OCI-LY7 (cell line): ENCODE measurements at regions not wholly inside any gene's neighbourhood (a gene's known extent, or its start where the extent isn't known, plus 50 kb on each side); places are given as distances from the start of the nearest gene placed in this dataset.

Experiments
- BruUV-seq: library from RNA; stranded (reverse); fragments of 400-500 nt; replicated peaks from 2 replicates; lab custom pipeline; 2021; lab: Mats Ljungman, UMichigan
- CTCF ChIA-PET: fragments of 300-600 bp; sonication (Branson Sonifier 250); formaldehyde crosslinking; loops from one replicate; lab custom pipeline; 2022; ENCODE audit warnings: antibody characterized with exemption; ENCODE audit not compliant: unreplicated experiment; lab: Charles Lee
- POLR2A ChIA-PET: fragments of 300-600 bp; sonication (Branson Sonifier 250); formaldehyde crosslinking; loops from one replicate; lab custom pipeline; 2022; ENCODE audit warnings: antibody characterized with exemption; lab: Charles Lee
- DNase-seq: peaks from one replicate; pipeline ENCODE4 v3.0.0-alpha.2; 2015; ENCODE audit warnings: low spot score
- H2AFZ ChIP-seq: fragments of 200-600 bp; sonication (generic), shearing (Covaris generic); 2 replicates; pipeline ENCODE4 v1.6.1; 2014; ENCODE audit warnings: mild to moderate bottlenecking, antibody characterized with exemption, low read length, moderate library complexity
- H3K27ac ChIP-seq: fragments of 200-600 bp; sonication (generic); 2 replicates; pipeline ENCODE4 v1.5.1; 2014; ENCODE audit warnings: mixed run types, low read depth, mild to moderate bottlenecking, moderate library complexity, low read length, inconsistent platforms; ENCODE audit not compliant: poor library complexity, severe bottlenecking
- H3K36me3 ChIP-seq: fragments of 200-600 bp; sonication (generic); 2 replicates; pipeline ENCODE4 v1.6.1; 2014; ENCODE audit warnings: mild to moderate bottlenecking, antibody characterized with exemption, low read length, moderate library complexity, mixed read lengths; ENCODE audit not compliant: insufficient read depth
- H3K4me1 ChIP-seq: fragments of 200-600 bp; sonication (generic); 2 replicates; pipeline ENCODE4 v1.5.1; 2014; ENCODE audit warnings: mild to moderate bottlenecking, low read length; ENCODE audit not compliant: insufficient read depth, poor library complexity, severe bottlenecking
- H3K4me2 ChIP-seq: fragments of 200-600 bp; sonication (generic); 2 replicates; pipeline ENCODE4 v1.6.1; 2014; ENCODE audit warnings: mild to moderate bottlenecking, low read length
- H3K4me3 ChIP-seq: fragments of 200-600 bp; sonication (generic); 2 replicates; pipeline ENCODE4 v1.5.1; 2014; ENCODE audit warnings: mild to moderate bottlenecking, low read depth, low read length; ENCODE audit not compliant: poor library complexity, severe bottlenecking
- H3K79me2 ChIP-seq: fragments of 200-600 bp; sonication (generic); 2 replicates; pipeline ENCODE4 v1.6.1; 2016; ENCODE audit warnings: low read depth, mild to moderate bottlenecking, low read length, moderate library complexity, mixed read lengths; ENCODE audit not compliant: insufficient read depth
- H3K9me2 ChIP-seq: fragments of 200-600 bp; sonication (generic); 2 replicates; pipeline ENCODE4 v1.6.1; 2016; ENCODE audit warnings: mild to moderate bottlenecking, low read length, mixed read lengths; ENCODE audit not compliant: insufficient read depth
- H3K9me3 ChIP-seq: fragments of 200-600 bp; sonication (generic); 2 replicates; pipeline ENCODE4 v1.6.1; 2014; ENCODE audit warnings: mild to moderate bottlenecking, mixed run types, low read length, mixed read lengths
- H4K20me1 ChIP-seq: fragments of 200-600 bp; sonication (generic); 2 replicates; pipeline ENCODE4 v1.6.1; 2014; ENCODE audit warnings: mild to moderate bottlenecking, antibody characterized with exemption, low read length, moderate library complexity, mixed read lengths; ENCODE audit not compliant: insufficient read depth
- EZH2phosphoT487 ChIP-seq: fragments of 200-600 bp; sonication (generic); IDR thresholded peaks from 2 replicates; pipeline ENCODE4 v1.6.1; 2018; ENCODE audit warnings: low read depth, borderline replicate concordance, mild to moderate bottlenecking, mixed run types, antibody characterized with exemption, low read length, moderate library complexity, mixed read lengths
- intact Hi-C: fragments of 100-400 bp; cut with micrococcal nuclease; formaldehyde crosslinking; loops from one replicate; pipeline ENCODE4 v1.10.0; 2022; ENCODE audit not compliant: unreplicated experiment
- TF ChIP-seq, protein P1 (sequence below): fragments of 200-600 bp; sonication (generic); conservative IDR thresholded peaks from 2 replicates; pipeline ENCODE4 v1.5.1; 2014; ENCODE audit warnings: mild to moderate bottlenecking, antibody characterized with exemption, low read length, moderate library complexity, mixed read lengths

DNA sequence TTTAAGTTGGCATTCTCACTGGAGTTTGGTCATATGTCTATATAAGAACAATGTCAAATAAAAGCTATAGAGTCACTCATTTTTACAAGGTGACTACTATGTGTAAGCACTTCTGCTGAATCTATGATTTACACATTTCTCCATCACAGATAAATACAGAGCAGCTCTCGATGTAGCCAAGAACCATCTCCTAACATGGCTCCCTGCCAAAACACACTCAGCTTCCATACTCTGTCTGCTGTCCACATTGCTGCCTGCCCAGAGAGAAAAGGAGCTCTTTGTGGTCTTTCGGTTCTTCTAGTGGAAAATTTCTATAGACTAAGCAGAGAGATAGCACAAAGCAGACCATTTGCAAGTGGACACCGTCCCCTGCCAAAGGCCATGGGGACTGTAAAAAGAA lies 190.9 kb upstream of the KLF12 start:
- no peaks in the 10 kb centered on the region for H4K20me1 ChIP-seq
- no TSS peak for BruUV-seq
- no peak for DNase-seq
- H3K27ac ChIP-seq = no peak overlapping the region
- no peaks in the 10 kb centered on the region for H3K36me3 ChIP-seq
- ChIA-PET CTCF (no interaction called here), POLR2A (interaction anchor here (1.0 to 1.2 kb wide), 2 partner anchors 28 to 91 kb away, joined by 3 to 4 read pairs; no protein-coding TSS in a partner anchor)
- no peak overlapping the region for H3K4me3 ChIP-seq
- no peaks in the 10 kb centered on the region for H3K79me2 ChIP-seq
- intact Hi-C loops = no loop called here
- no peak overlapping the region for H3K4me2 ChIP-seq
- H3K4me1 ChIP-seq = no peaks in the 10 kb centered on the region
- no peaks in the 10 kb centered on the region for H3K9me3 ChIP-seq
- H2AFZ ChIP-seq = no peak overlapping the region
- 0 out of 2 replicates have a peak, but pooled peaks cover 3% of the 10 kb centered on the region for H3K9me2 ChIP-seq
- no peak for TF ChIP-seq EZH2phosphoT487
- TF ChIP-seq, protein P1, sequence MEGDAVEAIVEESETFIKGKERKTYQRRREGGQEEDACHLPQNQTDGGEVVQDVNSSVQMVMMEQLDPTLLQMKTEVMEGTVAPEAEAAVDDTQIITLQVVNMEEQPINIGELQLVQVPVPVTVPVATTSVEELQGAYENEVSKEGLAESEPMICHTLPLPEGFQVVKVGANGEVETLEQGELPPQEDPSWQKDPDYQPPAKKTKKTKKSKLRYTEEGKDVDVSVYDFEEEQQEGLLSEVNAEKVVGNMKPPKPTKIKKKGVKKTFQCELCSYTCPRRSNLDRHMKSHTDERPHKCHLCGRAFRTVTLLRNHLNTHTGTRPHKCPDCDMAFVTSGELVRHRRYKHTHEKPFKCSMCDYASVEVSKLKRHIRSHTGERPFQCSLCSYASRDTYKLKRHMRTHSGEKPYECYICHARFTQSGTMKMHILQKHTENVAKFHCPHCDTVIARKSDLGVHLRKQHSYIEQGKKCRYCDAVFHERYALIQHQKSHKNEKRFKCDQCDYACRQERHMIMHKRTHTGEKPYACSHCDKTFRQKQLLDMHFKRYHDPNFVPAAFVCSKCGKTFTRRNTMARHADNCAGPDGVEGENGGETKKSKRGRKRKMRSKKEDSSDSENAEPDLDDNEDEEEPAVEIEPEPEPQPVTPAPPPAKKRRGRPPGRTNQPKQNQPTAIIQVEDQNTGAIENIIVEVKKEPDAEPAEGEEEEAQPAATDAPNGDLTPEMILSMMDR = no peak

GRCh38 chr13:74324338-74324737 lies 190.1 kb upstream of the KLF12 start:
- no peak overlapping the region for H3K4me2 ChIP-seq
- H3K4me3 ChIP-seq = no peak overlapping the region
- no peaks in the 10 kb centered on the region for H3K4me1 ChIP-seq
- H3K9me2 ChIP-seq = 0 out of 2 replicates have a peak, but pooled peaks cover 3% of the 10 kb centered on the region
- no peak overlapping the region for H2AFZ ChIP-seq
- H3K27ac ChIP-seq = no peak overlapping the region
- no peak for TF ChIP-seq EZH2phosphoT487
- TF ChIP-seq, protein P1 = no peak
- no peaks in the 10 kb centered on the region for H3K36me3 ChIP-seq
- CTCF ChIA-PET = no interaction called here
- H4K20me1 ChIP-seq = no peaks in the 10 kb centered on the region
- no peaks in the 10 kb centered on the region for H3K79me2 ChIP-seq
- no peaks in the 10 kb centered on the region for H3K9me3 ChIP-seq
- POLR2A ChIA-PET = interaction anchor here (1.0 kb wide), 1 partner anchor 90 kb away, joined by 3 read pairs; no protein-coding TSS in a partner anchor
- no TSS peak for BruUV-seq
- intact Hi-C loops = no loop called here
- DNase-seq = no peak

DNA sequence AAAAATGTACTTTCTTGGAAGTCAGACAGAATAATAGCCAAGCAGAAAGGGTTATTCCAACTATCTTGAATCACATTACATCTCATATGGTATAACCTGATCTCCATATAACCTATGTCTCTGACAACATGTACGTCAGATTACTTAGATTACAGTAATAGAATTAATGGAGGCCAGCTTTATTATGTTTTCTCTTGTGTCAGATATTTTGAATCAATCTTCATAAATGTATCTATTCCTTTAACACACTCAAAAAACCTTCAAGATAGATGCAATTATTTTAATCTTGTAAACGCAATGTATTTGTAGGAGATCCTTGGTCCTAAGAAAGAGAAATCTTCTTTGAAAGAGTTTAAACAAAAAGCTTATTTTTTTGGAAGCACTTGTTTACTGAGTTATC lies 188.4 kb upstream of the KLF12 start:
- no peaks in the 10 kb centered on the region for H3K4me1 ChIP-seq
- H3K4me2 ChIP-seq = no peak overlapping the region
- H3K4me3 ChIP-seq = no peak overlapping the region
- ChIA-PET POLR2A (interaction anchor here (0.6 kb wide), 1 partner anchor 688 kb away, joined by 4 read pairs; no protein-coding TSS in a partner anchor), CTCF (no interaction called here)
- intact Hi-C loops = no loop called here
- H3K9me3 ChIP-seq = no peaks in the 10 kb centered on the region
- H3K9me2 ChIP-seq = 0 out of 2 replicates have a peak, but pooled peaks cover 3% of the 10 kb centered on the region
- no peak overlapping the region for H2AFZ ChIP-seq
- H3K36me3 ChIP-seq = no peaks in the 10 kb centered on the region
- TF ChIP-seq, protein P1 = no peak
- no peak for TF ChIP-seq EZH2phosphoT487
- no peak for DNase-seq
- no peak overlapping the region for H3K27ac ChIP-seq
- H3K79me2 ChIP-seq = no peaks in the 10 kb centered on the region
- no peaks in the 10 kb centered on the region for H4K20me1 ChIP-seq
- BruUV-seq = no TSS peak
